DND-41 (cell line): ENCODE measurements at regions not wholly inside any gene's neighbourhood (a gene's known extent, or its start where the extent isn't known, plus 50 kb on each side); places are given as distances from the start of the nearest gene placed in this dataset.

Experiments
- EZH2 ChIP-seq: IDR thresholded peaks from 3 replicates; pipeline ENCODE4 v1.6.1; 2012; ENCODE audit warnings: borderline replicate concordance, low read depth, mild to moderate bottlenecking, moderate library complexity, low read length, inconsistent platforms; ENCODE audit not compliant: severe bottlenecking
- TF ChIP-seq, protein P1 (sequence below): IDR thresholded peaks from 2 replicates; pipeline ENCODE4 v1.5.1; 2012; ENCODE audit warnings: borderline replicate concordance, low read length, moderate library complexity, mild to moderate bottlenecking; ENCODE audit not compliant: poor library complexity, severe bottlenecking; ENCODE audit errors: extremely low read depth

DNA sequence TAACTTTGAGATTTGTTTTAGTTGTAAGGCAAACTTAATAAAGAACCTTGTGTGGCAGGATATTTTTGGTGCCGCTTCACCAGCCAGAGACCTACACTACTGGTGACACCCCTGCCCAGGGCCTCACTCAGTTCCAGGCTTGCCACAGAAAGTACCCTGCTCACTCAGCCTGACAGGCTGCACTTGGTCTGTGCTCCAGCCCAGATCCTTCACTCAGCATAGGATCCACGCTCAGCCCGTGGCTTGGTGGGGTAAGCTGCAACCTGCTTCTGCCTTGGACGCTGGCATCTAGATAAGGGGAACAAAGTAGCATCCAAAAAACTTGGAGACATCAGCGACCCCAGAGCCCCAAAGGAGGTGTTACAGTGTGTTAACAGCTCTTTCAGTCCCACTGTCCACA, 825.5 kb downstream of the EPHA3 start:
- TF ChIP-seq, protein P1, sequence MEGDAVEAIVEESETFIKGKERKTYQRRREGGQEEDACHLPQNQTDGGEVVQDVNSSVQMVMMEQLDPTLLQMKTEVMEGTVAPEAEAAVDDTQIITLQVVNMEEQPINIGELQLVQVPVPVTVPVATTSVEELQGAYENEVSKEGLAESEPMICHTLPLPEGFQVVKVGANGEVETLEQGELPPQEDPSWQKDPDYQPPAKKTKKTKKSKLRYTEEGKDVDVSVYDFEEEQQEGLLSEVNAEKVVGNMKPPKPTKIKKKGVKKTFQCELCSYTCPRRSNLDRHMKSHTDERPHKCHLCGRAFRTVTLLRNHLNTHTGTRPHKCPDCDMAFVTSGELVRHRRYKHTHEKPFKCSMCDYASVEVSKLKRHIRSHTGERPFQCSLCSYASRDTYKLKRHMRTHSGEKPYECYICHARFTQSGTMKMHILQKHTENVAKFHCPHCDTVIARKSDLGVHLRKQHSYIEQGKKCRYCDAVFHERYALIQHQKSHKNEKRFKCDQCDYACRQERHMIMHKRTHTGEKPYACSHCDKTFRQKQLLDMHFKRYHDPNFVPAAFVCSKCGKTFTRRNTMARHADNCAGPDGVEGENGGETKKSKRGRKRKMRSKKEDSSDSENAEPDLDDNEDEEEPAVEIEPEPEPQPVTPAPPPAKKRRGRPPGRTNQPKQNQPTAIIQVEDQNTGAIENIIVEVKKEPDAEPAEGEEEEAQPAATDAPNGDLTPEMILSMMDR = no peak
- TF ChIP-seq EZH2 = no peak
